ENCODE measurements at regions not wholly inside any gene's neighbourhood (a gene's known extent, or its start where the extent isn't known, plus 50 kb on each side); places are given as distances from the start of the nearest gene placed in this dataset.

DNA sequence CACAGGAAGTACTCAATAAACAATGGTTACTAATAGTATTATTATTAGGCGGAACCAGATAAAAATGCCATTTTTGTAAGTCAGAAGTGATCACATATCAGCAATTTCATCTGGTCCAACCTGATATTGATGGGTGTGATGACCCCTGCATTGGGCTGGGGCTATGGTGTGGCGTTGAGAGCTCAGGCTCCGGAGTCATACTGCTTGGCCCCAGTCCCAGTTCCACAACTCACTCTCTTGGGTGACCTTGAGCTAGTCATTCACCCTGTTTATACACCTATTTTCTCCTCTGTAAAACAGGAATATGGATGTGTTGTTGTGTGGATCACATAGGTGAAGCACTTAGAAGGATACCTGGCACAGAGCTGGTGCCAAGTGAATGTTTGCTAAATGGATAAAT, 229.4 kb upstream of the POU3F1 start:
- intact Hi-C loops (cut with DNase I) = no loop called here
- 87% methylated on average over 3 of the region's 3 CpGs for WGBS
- Histone ChIP-seq H3K4me1 (peaks cover 0 to 7% (median 0%) of the 10 kb centered on the region in 4 donors), H3K27ac (replicated peaks in 1 of 4) (no peak overlapping the region), H3K36me3 (no peaks in the 10 kb centered on the region), H3K9me3 (peaks cover 0 to 26% (median 21%) of the 10 kb centered on the region in 4 donors), H3K4me3 (no peak overlapping the region), H3K27me3 (peaks cover 0 to 41% (median 0%) of the 10 kb centered on the region in 4 donors)
- DNase-seq (ENCODE audit: extremely low spot score) = no peak
- TF ChIP-seq POLR2AphosphoS5 (IDR thresholded peaks at IDR 0.05) (no peak), POLR2A (IDR thresholded peaks at IDR 0.05; ENCODE audit: low read depth) (no peak), EP300 (IDR thresholded peaks at IDR 0.05) (no peak)
- TF ChIP-seq, protein P1, sequence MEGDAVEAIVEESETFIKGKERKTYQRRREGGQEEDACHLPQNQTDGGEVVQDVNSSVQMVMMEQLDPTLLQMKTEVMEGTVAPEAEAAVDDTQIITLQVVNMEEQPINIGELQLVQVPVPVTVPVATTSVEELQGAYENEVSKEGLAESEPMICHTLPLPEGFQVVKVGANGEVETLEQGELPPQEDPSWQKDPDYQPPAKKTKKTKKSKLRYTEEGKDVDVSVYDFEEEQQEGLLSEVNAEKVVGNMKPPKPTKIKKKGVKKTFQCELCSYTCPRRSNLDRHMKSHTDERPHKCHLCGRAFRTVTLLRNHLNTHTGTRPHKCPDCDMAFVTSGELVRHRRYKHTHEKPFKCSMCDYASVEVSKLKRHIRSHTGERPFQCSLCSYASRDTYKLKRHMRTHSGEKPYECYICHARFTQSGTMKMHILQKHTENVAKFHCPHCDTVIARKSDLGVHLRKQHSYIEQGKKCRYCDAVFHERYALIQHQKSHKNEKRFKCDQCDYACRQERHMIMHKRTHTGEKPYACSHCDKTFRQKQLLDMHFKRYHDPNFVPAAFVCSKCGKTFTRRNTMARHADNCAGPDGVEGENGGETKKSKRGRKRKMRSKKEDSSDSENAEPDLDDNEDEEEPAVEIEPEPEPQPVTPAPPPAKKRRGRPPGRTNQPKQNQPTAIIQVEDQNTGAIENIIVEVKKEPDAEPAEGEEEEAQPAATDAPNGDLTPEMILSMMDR (IDR thresholded peaks at IDR 0.05) = no peak

DNA sequence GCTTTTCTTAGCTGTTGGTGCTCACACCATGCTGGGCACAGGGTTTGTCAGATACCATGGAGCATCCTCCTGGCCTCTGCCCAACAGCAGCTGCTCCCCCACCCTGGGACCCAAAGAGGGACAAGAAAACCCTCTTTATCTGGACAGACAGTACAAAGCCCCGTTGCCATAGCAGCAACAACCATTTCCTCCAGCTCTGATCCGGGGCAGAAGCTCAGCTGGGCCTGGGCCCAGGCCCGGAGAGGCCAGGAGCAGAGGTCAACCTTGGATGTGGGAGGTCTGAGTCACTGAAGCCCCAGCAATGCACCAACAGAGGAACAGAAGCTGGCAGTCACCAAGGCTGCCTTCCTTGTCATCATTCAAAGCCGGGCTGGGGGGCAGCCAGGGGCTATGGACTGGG, 228.4 kb upstream of the POU3F1 start:
- H3K4me3 ChIP-seq = no peak overlapping the region
- WGBS = 30% methylated on average over 2 of the region's 4 CpGs
- DNase-seq (ENCODE audit: extremely low spot score) = no peak
- H3K36me3 ChIP-seq = no peaks in the 10 kb centered on the region
- no peak for TF ChIP-seq POLR2A (IDR thresholded peaks at IDR 0.05; ENCODE audit: low read depth)
- no peak for TF ChIP-seq POLR2AphosphoS5 (IDR thresholded peaks at IDR 0.05)
- no peak for TF ChIP-seq EP300 (IDR thresholded peaks at IDR 0.05)
- TF ChIP-seq, protein P1 (IDR thresholded peaks at IDR 0.05) = no peak
- peaks cover 0 to 45% (median 0%) of the 10 kb centered on the region in 4 donors for H3K27me3 ChIP-seq
- peaks cover 0 to 7% (median under 1%) of the 10 kb centered on the region in 4 donors for H3K4me1 ChIP-seq
- H3K9me3 ChIP-seq = peaks cover 0 to 24% (median 18%) of the 10 kb centered on the region in 4 donors
- intact Hi-C loops (cut with DNase I) = no loop called here
- no peak overlapping the region for H3K27ac ChIP-seq (replicated peaks in 1 of 4)

DNA sequence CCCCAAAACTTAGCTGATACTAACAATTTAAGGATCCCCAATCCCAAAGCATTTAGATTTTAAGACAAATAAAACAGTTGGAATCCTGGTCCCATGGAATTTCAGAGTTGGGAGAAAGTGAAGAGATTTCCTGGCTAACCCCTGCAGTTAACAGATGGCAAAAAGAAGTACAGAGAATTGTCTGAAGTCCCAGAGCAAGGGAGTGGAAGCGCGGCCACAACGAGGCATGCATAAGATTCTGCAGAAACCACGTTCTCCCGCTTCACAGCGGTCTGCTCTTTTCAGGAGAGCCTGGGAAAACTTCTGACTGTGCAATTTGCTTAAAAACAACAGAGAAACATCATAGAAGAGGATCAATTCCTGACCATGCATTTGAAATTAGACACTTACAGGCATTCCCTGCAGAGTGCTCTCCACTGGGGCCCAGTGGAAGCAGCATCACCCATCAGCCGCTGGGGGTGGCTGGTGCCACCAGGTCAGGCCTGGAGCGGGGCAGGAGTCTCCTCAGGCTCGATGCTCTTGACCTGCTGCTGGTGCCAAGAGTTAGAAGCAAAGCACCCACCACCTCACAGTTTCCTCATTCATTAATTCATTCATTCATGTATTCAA, 226.7 kb upstream of the POU3F1 start:
- H3K4me3 ChIP-seq = no peak overlapping the region
- no peak for TF ChIP-seq POLR2A (IDR thresholded peaks at IDR 0.05; ENCODE audit: low read depth)
- TF ChIP-seq POLR2AphosphoS5 (IDR thresholded peaks at IDR 0.05) = no peak
- TF ChIP-seq, protein P1 (IDR thresholded peaks at IDR 0.05) = no peak
- no peak for TF ChIP-seq EP300 (IDR thresholded peaks at IDR 0.05)
- peaks cover 0 to 55% (median 0%) of the 10 kb centered on the region in 4 donors for H3K27me3 ChIP-seq
- no peak overlapping the region for H3K27ac ChIP-seq (replicated peaks in 1 of 4)
- H3K4me1 ChIP-seq = peaks cover 0 to 7% (median 2%) of the 10 kb centered on the region in 4 donors
- WGBS = 65% methylated on average over 9 of the region's 9 CpGs
- no peaks in the 10 kb centered on the region for H3K36me3 ChIP-seq
- H3K9me3 ChIP-seq = peaks cover 0 to 7% (median 6%) of the 10 kb centered on the region in 4 donors
- DNase-seq (ENCODE audit: extremely low spot score) = no peak
- intact Hi-C loops (cut with DNase I) = no loop called here

- TF ChIP-seq POLR2A (IDR thresholded peaks at IDR 0.05; ENCODE audit: low read depth) (no peak), EP300 (IDR thresholded peaks at IDR 0.05) (no peak), POLR2AphosphoS5 (IDR thresholded peaks at IDR 0.05) (no peak)
- TF ChIP-seq, protein P1 (IDR thresholded peaks at IDR 0.05) = no peak
- no peak overlapping the region for H3K27ac ChIP-seq (replicated peaks in 1 of 4)
- H3K9me3 ChIP-seq = peaks cover 0 to 6% (median 2%) of the 10 kb centered on the region in 4 donors
- intact Hi-C loops (cut with DNase I) = no loop called here
- peaks cover 0 to 63% (median 0%) of the 10 kb centered on the region in 4 donors for H3K27me3 ChIP-seq
- H3K36me3 ChIP-seq = no peaks in the 10 kb centered on the region
- 91% methylated on average over 3 of the region's 3 CpGs for WGBS
- no peak for DNase-seq (ENCODE audit: extremely low spot score)
- H3K4me3 ChIP-seq = no peak overlapping the region
- peaks cover 0 to 7% (median 2%) of the 10 kb centered on the region in 4 donors for H3K4me1 ChIP-seq
Measured at GRCh38 chr1:38272515-38272914, 225.9 kb upstream of the POU3F1 start.
